ENCODE measurements at regions not wholly inside any gene's neighbourhood (a gene's known extent, or its start where the extent isn't known, plus 50 kb on each side); places are given as distances from the start of the nearest gene placed in this dataset.

- TF ChIP-seq, protein P1, sequence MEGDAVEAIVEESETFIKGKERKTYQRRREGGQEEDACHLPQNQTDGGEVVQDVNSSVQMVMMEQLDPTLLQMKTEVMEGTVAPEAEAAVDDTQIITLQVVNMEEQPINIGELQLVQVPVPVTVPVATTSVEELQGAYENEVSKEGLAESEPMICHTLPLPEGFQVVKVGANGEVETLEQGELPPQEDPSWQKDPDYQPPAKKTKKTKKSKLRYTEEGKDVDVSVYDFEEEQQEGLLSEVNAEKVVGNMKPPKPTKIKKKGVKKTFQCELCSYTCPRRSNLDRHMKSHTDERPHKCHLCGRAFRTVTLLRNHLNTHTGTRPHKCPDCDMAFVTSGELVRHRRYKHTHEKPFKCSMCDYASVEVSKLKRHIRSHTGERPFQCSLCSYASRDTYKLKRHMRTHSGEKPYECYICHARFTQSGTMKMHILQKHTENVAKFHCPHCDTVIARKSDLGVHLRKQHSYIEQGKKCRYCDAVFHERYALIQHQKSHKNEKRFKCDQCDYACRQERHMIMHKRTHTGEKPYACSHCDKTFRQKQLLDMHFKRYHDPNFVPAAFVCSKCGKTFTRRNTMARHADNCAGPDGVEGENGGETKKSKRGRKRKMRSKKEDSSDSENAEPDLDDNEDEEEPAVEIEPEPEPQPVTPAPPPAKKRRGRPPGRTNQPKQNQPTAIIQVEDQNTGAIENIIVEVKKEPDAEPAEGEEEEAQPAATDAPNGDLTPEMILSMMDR (IDR thresholded peaks at IDR 0.05; ENCODE audit: insufficient read depth, low read length) = no peak
- TF ChIP-seq POLR2AphosphoS5 (IDR thresholded peaks at IDR 0.05; ENCODE audit: low read depth) (no peak), GABPA (IDR thresholded peaks at IDR 0.05; ENCODE audit: low read depth) (no peak)
- TF ChIP-seq, protein P2, sequence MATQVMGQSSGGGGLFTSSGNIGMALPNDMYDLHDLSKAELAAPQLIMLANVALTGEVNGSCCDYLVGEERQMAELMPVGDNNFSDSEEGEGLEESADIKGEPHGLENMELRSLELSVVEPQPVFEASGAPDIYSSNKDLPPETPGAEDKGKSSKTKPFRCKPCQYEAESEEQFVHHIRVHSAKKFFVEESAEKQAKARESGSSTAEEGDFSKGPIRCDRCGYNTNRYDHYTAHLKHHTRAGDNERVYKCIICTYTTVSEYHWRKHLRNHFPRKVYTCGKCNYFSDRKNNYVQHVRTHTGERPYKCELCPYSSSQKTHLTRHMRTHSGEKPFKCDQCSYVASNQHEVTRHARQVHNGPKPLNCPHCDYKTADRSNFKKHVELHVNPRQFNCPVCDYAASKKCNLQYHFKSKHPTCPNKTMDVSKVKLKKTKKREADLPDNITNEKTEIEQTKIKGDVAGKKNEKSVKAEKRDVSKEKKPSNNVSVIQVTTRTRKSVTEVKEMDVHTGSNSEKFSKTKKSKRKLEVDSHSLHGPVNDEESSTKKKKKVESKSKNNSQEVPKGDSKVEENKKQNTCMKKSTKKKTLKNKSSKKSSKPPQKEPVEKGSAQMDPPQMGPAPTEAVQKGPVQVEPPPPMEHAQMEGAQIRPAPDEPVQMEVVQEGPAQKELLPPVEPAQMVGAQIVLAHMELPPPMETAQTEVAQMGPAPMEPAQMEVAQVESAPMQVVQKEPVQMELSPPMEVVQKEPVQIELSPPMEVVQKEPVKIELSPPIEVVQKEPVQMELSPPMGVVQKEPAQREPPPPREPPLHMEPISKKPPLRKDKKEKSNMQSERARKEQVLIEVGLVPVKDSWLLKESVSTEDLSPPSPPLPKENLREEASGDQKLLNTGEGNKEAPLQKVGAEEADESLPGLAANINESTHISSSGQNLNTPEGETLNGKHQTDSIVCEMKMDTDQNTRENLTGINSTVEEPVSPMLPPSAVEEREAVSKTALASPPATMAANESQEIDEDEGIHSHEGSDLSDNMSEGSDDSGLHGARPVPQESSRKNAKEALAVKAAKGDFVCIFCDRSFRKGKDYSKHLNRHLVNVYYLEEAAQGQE (IDR thresholded peaks at IDR 0.05; ENCODE audit: insufficient replicate concordance, low read depth) = no peak
These were observed 136.8 kb downstream of the ASB1 start for GRCh38 chr2:238563551-238563950.

Data from HL-60 (cell line).